ENCODE measurements at regions not wholly inside any gene's neighbourhood (a gene's known extent, or its start where the extent isn't known, plus 50 kb on each side); places are given as distances from the start of the nearest gene placed in this dataset.

- no TSS peak for BruUV-seq (replicated peaks)
- TF ChIP-seq CTCF (conservative IDR thresholded peaks at IDR 0.05; ENCODE audit: low read depth, low read length) (no peak), EZH2 (IDR thresholded peaks at IDR 0.05; ENCODE audit: borderline replicate concordance, low read depth, low read length, poor library complexity, severe bottlenecking) (no peak)
- POLR2A ChIA-PET (ENCODE audit: low non-redundant PET), result no interaction called here
- intact Hi-C loops (cut with micrococcal nuclease; ENCODE audit: unreplicated experiment), result no loop called here
- Histone ChIP-seq H3K4me1 (ENCODE audit: insufficient read depth, low read length, poor library complexity, severe bottlenecking) (no peaks in the 10 kb centered on the region), H3K4me3 (ENCODE audit: low read depth, low read length, poor library complexity, severe bottlenecking) (no peak overlapping the region), H3K27me3 (replicated peaks; ENCODE audit: insufficient read depth, low read depth, low read length, poor library complexity) (no peaks in the 10 kb centered on the region), H3K9me3 (ENCODE audit: low read depth, low read length, poor library complexity, severe bottlenecking) (no peaks in the 10 kb centered on the region), H3K27ac (ENCODE audit: low read depth, low read length, poor library complexity, severe bottlenecking) (no peak overlapping the region), H3K36me3 (ENCODE audit: insufficient read depth, low read length, poor library complexity, severe bottlenecking) (no peaks in the 10 kb centered on the region)
- DNase-seq (ENCODE audit: low spot score), result no peak
- CTCF ChIA-PET, result no interaction called here
Measured at GRCh38 chr16:26901983-26902382, 164.7 kb upstream of the C16orf82 start.

- no peak overlapping the region for H3K4me3 ChIP-seq (ENCODE audit: low read depth, low read length, poor library complexity, severe bottlenecking)
- ChIA-PET CTCF (no interaction called here), POLR2A (ENCODE audit: low non-redundant PET) (no interaction called here)
- TF ChIP-seq CTCF (conservative IDR thresholded peaks at IDR 0.05; ENCODE audit: low read depth, low read length) (no peak), EZH2 (IDR thresholded peaks at IDR 0.05; ENCODE audit: borderline replicate concordance, low read depth, low read length, poor library complexity, severe bottlenecking) (no peak)
- H3K4me1 ChIP-seq (ENCODE audit: insufficient read depth, low read length, poor library complexity, severe bottlenecking), result no peaks in the 10 kb centered on the region
- intact Hi-C loops (cut with micrococcal nuclease; ENCODE audit: unreplicated experiment), result no loop called here
- H3K36me3 ChIP-seq (ENCODE audit: insufficient read depth, low read length, poor library complexity, severe bottlenecking), result no peaks in the 10 kb centered on the region
- no peak overlapping the region for H3K27ac ChIP-seq (ENCODE audit: low read depth, low read length, poor library complexity, severe bottlenecking)
- no peak for DNase-seq (ENCODE audit: low spot score)
- no peaks in the 10 kb centered on the region for H3K27me3 ChIP-seq (replicated peaks; ENCODE audit: insufficient read depth, low read depth, low read length, poor library complexity)
- no TSS peak for BruUV-seq (replicated peaks)
- H3K9me3 ChIP-seq (ENCODE audit: low read depth, low read length, poor library complexity, severe bottlenecking), result no peaks in the 10 kb centered on the region
Measured at GRCh38 chr16:26905336-26905735, 161.4 kb upstream of the C16orf82 start.

- Histone ChIP-seq H3K9me3 (ENCODE audit: low read depth, low read length, poor library complexity, severe bottlenecking) (no peaks in the 10 kb centered on the region), H3K36me3 (ENCODE audit: insufficient read depth, low read length, poor library complexity, severe bottlenecking) (no peaks in the 10 kb centered on the region), H3K4me1 (ENCODE audit: insufficient read depth, low read length, poor library complexity, severe bottlenecking) (no peaks in the 10 kb centered on the region), H3K27me3 (replicated peaks; ENCODE audit: insufficient read depth, low read depth, low read length, poor library complexity) (no peaks in the 10 kb centered on the region), H3K4me3 (ENCODE audit: low read depth, low read length, poor library complexity, severe bottlenecking) (no peak overlapping the region), H3K27ac (ENCODE audit: low read depth, low read length, poor library complexity, severe bottlenecking) (no peak overlapping the region)
- ChIA-PET POLR2A (ENCODE audit: low non-redundant PET) (no interaction called here), CTCF (no interaction called here)
- DNase-seq (ENCODE audit: low spot score), result no peak
- no TSS peak for BruUV-seq (replicated peaks)
- TF ChIP-seq EZH2 (IDR thresholded peaks at IDR 0.05; ENCODE audit: borderline replicate concordance, low read depth, low read length, poor library complexity, severe bottlenecking), result no peak
- no peak for TF ChIP-seq CTCF (conservative IDR thresholded peaks at IDR 0.05; ENCODE audit: low read depth, low read length)
- intact Hi-C loops (cut with micrococcal nuclease; ENCODE audit: unreplicated experiment), result no loop called here
Measured at GRCh38 chr16:26909623-26910022, 157.1 kb upstream of the C16orf82 start.
